Fibroblast of the conjunctiva (primary cell): ENCODE measurements at regions not wholly inside any gene's neighbourhood (a gene's known extent, or its start where the extent isn't known, plus 50 kb on each side); places are given as distances from the start of the nearest gene placed in this dataset.

ENCODE experiments used
- DNase-seq: peaks from one replicate; pipeline ENCODE4 v3.0.0-alpha.2; 2010; ENCODE audit warnings: low read depth

DNA sequence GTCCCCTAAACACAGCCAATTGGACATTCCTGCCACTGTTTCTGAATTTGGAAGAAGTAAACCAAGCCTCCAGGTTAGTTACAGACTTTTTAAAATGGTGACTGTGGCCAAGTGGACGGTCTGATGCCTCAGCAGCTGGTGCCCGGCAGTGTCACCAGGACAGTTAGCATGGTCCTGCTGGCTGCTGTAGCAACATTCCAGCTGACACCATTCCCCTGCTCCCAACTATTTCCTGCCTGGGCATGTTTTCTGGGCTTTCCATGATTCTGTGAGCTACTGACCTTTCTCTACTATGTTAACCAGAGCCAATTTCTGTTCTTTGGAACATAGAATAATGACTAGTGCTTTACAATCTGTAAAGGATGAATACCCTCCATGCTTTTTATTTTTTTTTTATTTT lies 95.0 kb downstream of the TLR5 start:
- no peak for DNase-seq

DNA sequence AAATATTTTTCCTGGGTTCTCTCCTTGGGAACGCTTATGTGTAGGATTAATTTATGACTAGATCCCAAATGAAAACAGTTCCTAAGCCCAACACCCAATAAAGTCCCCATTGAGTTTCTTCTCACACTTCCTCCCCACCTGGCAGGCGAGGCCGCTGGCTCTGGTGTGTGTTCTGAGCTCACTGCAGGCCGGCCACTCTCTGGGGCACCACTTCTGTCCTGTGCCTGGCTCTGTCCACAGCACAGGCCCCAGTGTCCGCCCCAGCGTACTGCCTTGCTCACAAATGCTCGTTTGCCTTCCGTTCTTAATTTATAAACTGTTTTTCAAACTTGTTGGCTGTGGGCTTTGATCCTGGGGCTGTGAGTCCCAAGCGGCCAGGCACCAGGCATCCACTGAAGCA lies 90.6 kb downstream of the TLR5 start:
- no peak for DNase-seq

DNA sequence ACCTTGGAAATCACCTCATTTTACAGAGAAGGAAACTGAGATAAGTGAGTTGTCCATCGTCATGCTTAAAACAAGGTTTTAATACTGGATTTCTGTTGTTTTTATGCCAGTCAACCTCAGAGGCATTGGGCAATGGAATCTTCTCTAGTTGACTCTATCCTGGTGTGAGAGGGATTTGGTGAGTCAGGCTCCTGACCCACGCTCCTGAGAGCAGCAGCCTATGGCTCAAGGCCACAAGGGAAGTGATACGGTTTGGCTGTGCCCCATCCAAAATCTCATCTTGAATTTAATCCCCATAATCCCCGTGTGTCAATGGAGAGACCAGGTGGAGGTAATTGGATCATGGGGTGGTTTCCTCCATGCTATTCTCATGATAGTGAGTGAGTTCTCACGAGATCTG lies 90.1 kb downstream of the TLR5 start:
- DNase-seq: no peak

DNA sequence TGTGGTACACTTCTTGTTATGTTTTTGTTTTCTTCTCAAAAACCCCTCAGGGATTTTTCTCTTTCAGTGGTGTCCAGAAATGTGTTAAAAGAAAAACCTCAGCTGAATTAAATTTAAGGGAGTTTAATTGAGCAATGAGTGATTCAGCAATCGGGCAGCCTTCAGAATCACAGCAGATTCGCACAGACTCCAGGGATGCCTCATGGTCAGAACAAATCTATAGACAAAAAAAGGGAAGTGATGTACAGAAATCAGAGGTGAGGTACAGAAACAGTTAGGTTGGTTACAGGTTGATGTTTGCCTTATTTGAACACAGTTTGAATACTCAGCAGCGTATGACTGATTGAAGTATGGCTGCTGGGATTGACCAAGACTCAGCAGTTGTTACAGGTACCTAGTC lies 86.2 kb downstream of the TLR5 start:
- DNase-seq: no peak

DNA sequence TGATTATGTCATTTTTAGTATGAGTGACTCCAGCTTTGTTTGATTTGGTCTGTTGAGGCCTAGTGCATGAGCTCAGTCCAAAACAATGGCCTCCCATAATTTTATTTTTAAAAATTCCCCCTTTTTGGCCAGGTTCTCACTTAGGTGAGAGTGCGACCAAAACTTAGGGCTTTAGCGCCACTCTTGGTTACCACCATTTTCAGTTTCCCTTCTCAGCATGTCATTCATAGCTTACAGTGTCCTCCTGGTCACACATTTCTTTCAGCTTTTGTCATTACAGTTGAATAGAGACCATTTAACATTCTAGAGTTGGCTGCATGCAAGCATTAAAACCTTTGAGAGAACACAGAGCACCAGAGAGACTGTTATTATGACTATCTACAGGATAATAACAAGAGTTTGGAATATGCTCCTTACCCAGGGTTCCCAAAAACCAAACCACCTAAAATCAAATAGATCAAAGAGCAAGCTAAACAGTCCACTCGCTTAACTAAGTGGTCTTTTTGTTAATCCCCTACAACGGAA lies 85.4 kb downstream of the TLR5 start:
- no peak for DNase-seq
